ENCODE measurements at regions not wholly inside any gene's neighbourhood (a gene's known extent, or its start where the extent isn't known, plus 50 kb on each side); places are given as distances from the start of the nearest gene placed in this dataset.

DNA sequence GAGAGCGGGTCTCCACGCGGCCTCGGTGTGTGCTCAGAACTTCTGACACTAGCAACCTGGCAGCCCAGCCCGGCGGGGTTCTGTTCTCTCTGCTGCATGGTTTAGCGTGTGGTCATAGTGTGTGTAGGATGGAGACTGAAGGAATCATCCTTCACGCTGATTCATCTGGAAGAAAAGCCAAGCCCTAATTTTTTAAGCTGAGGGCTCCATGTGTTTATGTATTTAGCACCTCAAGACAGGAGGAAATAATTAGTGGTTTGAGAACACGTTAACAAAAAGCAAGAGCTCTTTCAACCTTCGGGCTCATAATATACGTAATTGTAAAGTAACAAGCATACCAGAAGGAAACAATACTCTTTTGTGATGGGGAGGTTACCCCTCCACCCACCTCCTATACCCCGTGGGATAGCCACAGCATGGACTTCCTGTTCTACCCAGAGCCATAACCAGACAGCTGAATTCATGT, 504.6 kb upstream of the MKI67 start:
- no peak for DNase-seq (ENCODE audit: extremely low read depth, low read depth)
- TF ChIP-seq, protein P1, sequence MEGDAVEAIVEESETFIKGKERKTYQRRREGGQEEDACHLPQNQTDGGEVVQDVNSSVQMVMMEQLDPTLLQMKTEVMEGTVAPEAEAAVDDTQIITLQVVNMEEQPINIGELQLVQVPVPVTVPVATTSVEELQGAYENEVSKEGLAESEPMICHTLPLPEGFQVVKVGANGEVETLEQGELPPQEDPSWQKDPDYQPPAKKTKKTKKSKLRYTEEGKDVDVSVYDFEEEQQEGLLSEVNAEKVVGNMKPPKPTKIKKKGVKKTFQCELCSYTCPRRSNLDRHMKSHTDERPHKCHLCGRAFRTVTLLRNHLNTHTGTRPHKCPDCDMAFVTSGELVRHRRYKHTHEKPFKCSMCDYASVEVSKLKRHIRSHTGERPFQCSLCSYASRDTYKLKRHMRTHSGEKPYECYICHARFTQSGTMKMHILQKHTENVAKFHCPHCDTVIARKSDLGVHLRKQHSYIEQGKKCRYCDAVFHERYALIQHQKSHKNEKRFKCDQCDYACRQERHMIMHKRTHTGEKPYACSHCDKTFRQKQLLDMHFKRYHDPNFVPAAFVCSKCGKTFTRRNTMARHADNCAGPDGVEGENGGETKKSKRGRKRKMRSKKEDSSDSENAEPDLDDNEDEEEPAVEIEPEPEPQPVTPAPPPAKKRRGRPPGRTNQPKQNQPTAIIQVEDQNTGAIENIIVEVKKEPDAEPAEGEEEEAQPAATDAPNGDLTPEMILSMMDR (IDR thresholded peaks at IDR 0.05; ENCODE audit: low read depth, low read length): no peak

DNA sequence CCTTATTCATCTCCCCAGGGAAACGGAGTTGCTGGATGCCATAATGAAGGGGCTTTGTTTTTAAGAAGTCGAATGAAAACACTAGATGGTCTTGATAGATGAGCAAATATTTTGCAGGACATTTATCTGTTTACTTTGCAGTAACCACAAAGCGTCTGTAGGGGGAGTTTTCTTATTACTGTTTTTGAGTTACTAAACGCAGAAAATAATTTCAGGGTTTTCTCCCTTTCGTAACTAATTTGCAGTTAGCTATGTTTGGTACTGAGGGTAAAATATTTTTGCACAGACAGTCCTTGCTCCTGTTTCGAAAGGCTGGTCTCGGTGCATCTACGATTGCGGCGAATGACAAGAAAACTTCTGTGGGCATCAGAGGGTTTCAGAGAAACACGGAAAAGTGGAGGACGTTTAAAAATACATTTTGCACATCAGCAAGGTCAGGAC, 505.6 kb upstream of the MKI67 start:
- TF ChIP-seq, protein P1 (IDR thresholded peaks at IDR 0.05; ENCODE audit: low read depth, low read length): peak; percentile 8; the same call in 1 of the 2 replicates
- DNase-seq (ENCODE audit: extremely low read depth, low read depth): no peak

DNA sequence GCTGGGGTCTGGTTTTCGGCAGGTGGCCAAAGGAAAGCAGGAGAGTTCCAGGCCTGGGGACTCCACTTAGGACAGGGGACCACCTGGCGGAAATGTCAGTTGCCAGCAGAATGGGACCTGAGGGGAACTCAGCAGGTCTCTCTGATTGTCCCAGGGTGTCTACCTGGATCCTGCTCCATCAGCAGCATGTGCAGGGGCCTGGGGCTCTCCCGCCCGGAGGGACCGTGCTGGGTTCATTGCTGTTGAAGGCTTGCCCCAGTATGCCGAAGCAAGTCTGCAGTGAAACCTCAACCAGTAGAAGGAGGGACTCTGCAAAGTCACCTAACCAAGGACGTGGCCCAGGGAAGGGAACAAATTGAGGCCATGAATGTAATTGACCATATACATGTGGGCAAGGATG, 506.5 kb upstream of the MKI67 start:
- DNase-seq (ENCODE audit: extremely low read depth, low read depth): no peak
- TF ChIP-seq, protein P1 (IDR thresholded peaks at IDR 0.05; ENCODE audit: low read depth, low read length): no peak

DNA sequence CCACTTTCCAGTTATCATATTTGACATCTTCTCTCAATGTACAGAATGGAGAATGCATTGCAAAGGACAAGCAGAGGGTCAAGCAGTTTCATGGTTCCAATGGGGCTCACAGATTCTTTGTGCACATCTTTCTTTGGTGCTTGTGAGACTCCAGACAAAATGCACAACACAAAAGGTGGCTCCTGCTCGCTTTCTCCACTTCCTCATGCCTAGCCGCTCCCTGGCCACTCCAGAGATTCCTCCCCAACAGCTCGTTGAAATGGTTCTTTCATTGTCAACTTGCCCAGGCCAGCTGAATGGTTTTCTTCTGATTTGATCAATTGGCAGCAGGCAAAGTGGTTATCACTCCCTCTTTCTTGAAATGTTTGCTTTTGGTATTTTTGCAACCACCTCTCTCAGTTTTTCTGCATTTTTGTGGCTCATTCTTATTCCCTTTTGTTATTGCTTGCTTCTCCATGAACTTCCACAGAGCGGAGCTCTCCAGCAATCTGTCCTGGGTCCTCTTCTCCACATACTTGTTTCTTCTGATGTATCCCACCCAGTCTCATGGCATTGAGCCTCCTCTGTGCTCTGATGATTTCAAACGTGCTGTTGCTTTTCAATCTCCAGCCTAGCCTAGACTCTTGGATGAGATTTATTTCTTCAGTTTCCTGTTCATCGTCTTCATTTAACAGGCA, 507.8 kb upstream of the MKI67 start:
- no peak for DNase-seq (ENCODE audit: extremely low read depth, low read depth)
- TF ChIP-seq, protein P1 (IDR thresholded peaks at IDR 0.05; ENCODE audit: low read depth, low read length): no peak

DNA sequence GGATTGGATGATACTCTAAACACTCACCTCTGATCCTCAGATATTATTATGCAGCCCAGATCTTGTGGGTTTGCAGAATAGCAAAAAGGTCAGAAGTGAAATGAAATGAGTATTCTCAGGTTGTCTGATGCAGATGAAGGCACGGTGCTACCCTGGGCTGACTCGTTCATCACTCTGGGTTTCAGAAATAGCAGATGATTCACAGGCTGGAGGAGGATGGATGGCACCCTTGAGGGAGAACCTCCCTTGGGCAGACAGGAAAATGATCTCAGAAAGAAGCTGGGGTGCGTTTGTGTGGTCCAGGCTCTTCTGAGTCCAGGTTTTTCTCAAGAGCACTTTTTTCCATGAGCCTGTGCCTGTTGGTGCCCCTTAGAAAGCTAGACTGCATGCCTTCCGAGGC, 515.8 kb upstream of the MKI67 start:
- no peak for DNase-seq (ENCODE audit: extremely low read depth, low read depth)
- TF ChIP-seq, protein P1 (IDR thresholded peaks at IDR 0.05; ENCODE audit: low read depth, low read length): no peak

DNA sequence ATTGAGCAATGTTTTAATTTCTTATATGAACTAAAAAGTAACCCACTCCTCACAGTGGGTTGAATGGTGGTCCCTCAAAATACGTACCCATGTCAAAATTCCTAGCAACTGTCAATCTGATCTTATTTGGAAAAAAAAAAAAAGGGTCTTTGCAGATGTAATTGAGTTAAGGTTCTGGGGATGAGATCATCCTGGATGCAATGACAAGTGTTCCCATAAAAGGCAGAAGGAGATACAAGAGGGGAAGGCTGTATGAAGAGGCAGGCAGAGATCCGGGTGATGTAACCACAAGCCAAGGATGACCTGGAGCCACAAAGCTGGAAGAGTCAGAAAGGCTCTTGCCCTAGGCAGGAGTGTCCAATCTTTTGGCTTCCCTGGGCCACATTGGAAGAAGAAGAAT, 516.3 kb upstream of the MKI67 start:
- DNase-seq (ENCODE audit: extremely low read depth, low read depth): no peak
- TF ChIP-seq, protein P1 (IDR thresholded peaks at IDR 0.05; ENCODE audit: low read depth, low read length): no peak

DNA sequence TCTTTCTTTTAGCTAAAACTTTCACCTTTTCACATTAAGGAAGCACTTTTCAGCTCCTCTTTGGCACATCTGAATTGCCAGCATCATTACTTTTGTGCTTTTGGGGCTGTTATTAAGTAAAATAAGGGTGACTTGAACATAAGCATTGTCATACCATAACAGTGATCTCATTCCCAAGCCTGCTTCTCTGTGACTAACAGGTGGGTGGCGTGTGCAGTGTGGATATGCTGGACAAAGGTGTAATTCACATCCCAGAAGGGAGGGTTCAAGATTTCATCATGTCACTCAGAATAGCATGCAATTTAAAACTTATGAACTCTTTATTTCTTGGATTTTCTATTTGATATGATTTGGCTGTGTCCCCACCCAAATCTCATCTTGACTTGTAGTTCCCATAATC, 517.4 kb upstream of the MKI67 start:
- TF ChIP-seq, protein P1 (IDR thresholded peaks at IDR 0.05; ENCODE audit: low read depth, low read length): no peak
- DNase-seq (ENCODE audit: extremely low read depth, low read depth): no peak
